LNCaP clone FGC (cell line): ENCODE measurements at regions not wholly inside any gene's neighbourhood (a gene's known extent, or its start where the extent isn't known, plus 50 kb on each side); places are given as distances from the start of the nearest gene placed in this dataset.
"Not testable (repeated sequence)": the region's sequence is repeated elsewhere in the genome, so short reads cannot be mapped to it uniquely, and the experiment has no call there.

Source experiments
- DNase-seq: peaks from one replicate; pipeline ENCODE4 v3.0.0-alpha.2; 2011; ENCODE audit warnings: low read depth
- H3K4me3 ChIP-seq: 2 replicates; pipeline ENCODE4 v1.5.1; 2011; ENCODE audit warnings: mild to moderate bottlenecking, low read depth, low read length, control low read depth
- TF ChIP-seq, protein P1 (sequence below): IDR thresholded peaks from 2 replicates; pipeline ENCODE4 v1.5.1; 2012; ENCODE audit warnings: mild to moderate bottlenecking; ENCODE audit not compliant: control insufficient read depth, insufficient read depth; ENCODE audit errors: extremely low read depth

GRCh38 chr12:102298022-102298421, 100.4 kb upstream of the PMCH start:
- no peak overlapping the region for H3K4me3 ChIP-seq
- no peak for DNase-seq
- TF ChIP-seq, protein P1, sequence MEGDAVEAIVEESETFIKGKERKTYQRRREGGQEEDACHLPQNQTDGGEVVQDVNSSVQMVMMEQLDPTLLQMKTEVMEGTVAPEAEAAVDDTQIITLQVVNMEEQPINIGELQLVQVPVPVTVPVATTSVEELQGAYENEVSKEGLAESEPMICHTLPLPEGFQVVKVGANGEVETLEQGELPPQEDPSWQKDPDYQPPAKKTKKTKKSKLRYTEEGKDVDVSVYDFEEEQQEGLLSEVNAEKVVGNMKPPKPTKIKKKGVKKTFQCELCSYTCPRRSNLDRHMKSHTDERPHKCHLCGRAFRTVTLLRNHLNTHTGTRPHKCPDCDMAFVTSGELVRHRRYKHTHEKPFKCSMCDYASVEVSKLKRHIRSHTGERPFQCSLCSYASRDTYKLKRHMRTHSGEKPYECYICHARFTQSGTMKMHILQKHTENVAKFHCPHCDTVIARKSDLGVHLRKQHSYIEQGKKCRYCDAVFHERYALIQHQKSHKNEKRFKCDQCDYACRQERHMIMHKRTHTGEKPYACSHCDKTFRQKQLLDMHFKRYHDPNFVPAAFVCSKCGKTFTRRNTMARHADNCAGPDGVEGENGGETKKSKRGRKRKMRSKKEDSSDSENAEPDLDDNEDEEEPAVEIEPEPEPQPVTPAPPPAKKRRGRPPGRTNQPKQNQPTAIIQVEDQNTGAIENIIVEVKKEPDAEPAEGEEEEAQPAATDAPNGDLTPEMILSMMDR: no peak

DNA sequence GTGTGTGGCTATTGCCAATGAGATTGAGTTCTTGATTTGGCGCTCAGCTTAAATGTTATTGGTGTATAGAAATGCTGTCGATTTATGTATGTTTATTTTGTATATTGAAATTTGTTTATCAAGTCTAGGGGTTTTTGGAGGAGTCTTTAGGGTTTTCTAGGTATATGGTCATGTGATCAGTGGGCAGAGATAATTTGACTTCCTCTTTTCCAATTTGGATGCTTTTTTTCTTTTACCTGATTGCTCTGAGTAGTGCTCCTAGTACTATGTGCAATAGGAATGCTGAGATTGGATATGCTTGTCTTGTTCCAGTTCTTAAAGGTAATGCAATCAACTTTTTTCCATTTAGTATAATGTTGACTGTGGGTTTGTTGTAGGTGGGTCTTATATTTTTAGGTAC, 99.8 kb upstream of the PMCH start:
- DNase-seq: no peak
- H3K4me3 ChIP-seq: no peak overlapping the region
- TF ChIP-seq, protein P1: no peak

- TF ChIP-seq, protein P1: no peak
- no peak for DNase-seq
- H3K4me3 ChIP-seq: no peak overlapping the region
These were observed 96.9 kb upstream of the PMCH start for GRCh38 chr12:102294568-102294967.

GRCh38 chr12:102291498-102292440, 94.1 kb upstream of the PMCH start:
- H3K4me3 ChIP-seq, DNase-seq: not testable (repeated sequence)

DNA sequence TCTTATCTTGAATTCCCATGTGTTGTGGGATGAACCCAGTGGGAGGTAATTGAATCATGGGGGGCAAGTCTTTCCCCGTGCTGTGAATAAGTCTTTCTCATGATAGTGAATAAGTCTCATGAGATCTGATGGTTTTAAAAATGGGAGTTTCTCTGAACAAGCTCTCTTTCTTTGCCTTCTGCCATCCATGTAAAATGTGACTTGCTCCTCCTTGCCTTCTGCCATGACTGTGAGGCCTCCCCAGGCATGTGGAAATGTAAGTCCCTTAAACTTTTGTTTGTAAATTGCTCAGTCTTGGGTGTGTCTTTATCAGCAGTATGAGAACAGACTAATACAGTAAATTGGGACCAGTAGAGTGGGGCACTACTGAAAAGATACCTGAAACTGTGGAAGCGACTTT, 92.1 kb upstream of the PMCH start:
- not testable (repeated sequence) for DNase-seq, H3K4me3 ChIP-seq

- TF ChIP-seq, protein P1: no peak
- no peak overlapping the region for H3K4me3 ChIP-seq
- no peak for DNase-seq
These were observed 83.6 kb upstream of the PMCH start for GRCh38 chr12:102281231-102281630.

DNA sequence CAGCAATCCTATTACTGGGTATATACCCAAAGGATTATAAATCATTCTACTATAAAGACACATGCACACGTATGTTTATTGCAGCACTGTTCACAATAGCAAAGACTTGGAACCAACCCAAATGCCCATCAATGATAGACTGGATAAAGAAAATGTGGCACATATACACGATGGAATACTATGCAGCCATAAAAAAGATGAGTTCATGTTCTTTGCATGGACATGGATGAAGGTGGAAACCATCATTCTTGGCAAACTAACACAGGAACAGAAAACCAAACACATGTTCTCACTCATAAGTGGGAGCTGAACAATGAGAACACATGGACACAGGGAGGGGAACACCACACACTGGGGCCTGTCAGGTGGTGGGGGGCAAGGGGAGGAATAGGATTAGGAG, 58.1 kb upstream of the PMCH start:
- not testable (repeated sequence) for H3K4me3 ChIP-seq, DNase-seq

DNA sequence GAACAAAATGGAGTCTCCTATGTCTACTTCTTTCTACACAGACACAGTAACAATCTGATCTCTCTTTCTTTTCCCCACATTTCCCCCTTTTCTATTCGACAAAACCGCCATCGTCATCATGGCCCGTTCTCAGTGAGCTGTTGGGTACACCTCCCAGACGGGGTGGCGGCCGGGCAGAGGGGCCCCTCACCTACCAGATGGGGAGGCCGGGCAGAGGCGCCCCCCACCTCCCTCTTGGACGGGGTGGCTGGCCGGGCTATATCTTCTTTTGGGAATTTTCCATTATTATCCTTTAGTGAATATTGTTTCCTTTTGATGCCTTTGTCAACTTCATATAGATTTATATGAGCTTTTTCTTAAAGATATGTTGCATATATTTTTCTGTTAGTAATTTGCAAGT, 53.4 kb upstream of the PMCH start:
- not testable (repeated sequence) for DNase-seq, H3K4me3 ChIP-seq

- H3K4me3 ChIP-seq: no peak overlapping the region
- TF ChIP-seq, protein P1: no peak
- DNase-seq: peak; percentile 51
These were observed 51.6 kb upstream of the PMCH start for GRCh38 chr12:102249079-102249841.
